ENCODE measurements at regions not wholly inside any gene's neighbourhood (a gene's known extent, or its start where the extent isn't known, plus 50 kb on each side); places are given as distances from the start of the nearest gene placed in this dataset.

DNA sequence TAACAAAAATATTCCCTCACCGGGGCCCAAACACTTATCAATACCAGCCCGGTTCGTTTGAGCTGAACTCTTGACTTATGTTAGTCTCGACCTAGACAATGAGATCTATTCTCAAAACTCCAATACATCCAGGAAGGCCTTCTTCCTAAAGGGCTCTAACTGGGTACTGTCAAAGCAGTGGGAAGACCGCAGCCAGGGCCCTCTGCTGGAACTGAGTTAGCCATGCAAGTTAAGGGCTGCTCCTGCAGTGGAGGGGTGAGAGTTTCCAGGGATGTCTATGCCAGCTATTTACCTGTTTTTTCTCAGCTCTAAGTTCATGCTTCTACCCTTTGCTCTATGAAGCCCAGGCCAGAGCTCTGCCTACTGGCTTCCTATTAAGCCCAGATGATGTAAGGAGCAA, 348.8 kb downstream of the GXYLT1 start:
- DNase-seq (ENCODE audit: low spot score), result no peak
- no peak for TF ChIP-seq CTCF (IDR thresholded peaks at IDR 0.05)
- no peak for ATAC-seq (ENCODE audit: low FRiP score)

- TF ChIP-seq CTCF (IDR thresholded peaks at IDR 0.05), result no peak
- ATAC-seq (ENCODE audit: low FRiP score), result no peak
- no peak for DNase-seq (ENCODE audit: low spot score)
Observed at GRCh38 chr12:41795051-41795600, 349.5 kb downstream of the GXYLT1 start.

GRCh38 chr12:41794336-41794735, 350.3 kb downstream of the GXYLT1 start:
- DNase-seq (ENCODE audit: low spot score) (no peak), ATAC-seq (ENCODE audit: low FRiP score) (no peak)
- no peak for TF ChIP-seq CTCF (IDR thresholded peaks at IDR 0.05)

GRCh38 chr12:41784957-41785356, 359.7 kb downstream of the GXYLT1 start:
- no peak for ATAC-seq (ENCODE audit: low FRiP score)
- DNase-seq (ENCODE audit: low spot score), result no peak
- no peak for TF ChIP-seq CTCF (IDR thresholded peaks at IDR 0.05)

- TF ChIP-seq CTCF (IDR thresholded peaks at IDR 0.05), result no peak
- no peak for ATAC-seq (ENCODE audit: low FRiP score)
- DNase-seq (ENCODE audit: low spot score), result no peak
Observed at GRCh38 chr12:41778934-41779333, 365.7 kb downstream of the GXYLT1 start.

GRCh38 chr12:41777064-41777790, 367.4 kb downstream of the GXYLT1 start:
- no peak for DNase-seq (ENCODE audit: low spot score)
- ATAC-seq (ENCODE audit: low FRiP score), result no peak
- no peak for TF ChIP-seq CTCF (IDR thresholded peaks at IDR 0.05)

DNA sequence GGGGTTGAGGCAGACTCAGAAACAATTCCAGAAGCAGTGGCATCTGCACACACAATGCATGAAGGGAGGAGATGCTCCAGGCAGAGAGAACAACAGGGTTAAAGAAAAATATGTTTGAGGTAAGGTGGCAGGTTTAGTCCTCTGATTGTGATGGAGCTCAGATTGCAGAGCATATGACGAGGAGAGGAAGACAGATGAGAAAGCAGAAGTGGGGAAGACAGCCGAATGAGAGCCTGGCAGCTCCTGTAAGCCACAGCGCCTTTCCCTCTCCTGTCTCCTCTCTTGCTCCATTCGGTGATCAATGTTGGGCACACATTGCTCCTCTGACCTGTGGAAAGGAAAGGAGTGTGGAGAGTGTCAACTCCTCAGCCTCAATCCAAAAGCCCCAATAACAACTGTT, 372.2 kb downstream of the GXYLT1 start:
- ATAC-seq (ENCODE audit: low FRiP score) (no peak), DNase-seq (ENCODE audit: low spot score) (no peak)

More for the DNA sequence above, 372.2 kb downstream of the GXYLT1 start:
- TF ChIP-seq CTCF (IDR thresholded peaks at IDR 0.05), result no peak
